ENCODE measurements at regions not wholly inside any gene's neighbourhood (a gene's known extent, or its start where the extent isn't known, plus 50 kb on each side); places are given as distances from the start of the nearest gene placed in this dataset.

DNA sequence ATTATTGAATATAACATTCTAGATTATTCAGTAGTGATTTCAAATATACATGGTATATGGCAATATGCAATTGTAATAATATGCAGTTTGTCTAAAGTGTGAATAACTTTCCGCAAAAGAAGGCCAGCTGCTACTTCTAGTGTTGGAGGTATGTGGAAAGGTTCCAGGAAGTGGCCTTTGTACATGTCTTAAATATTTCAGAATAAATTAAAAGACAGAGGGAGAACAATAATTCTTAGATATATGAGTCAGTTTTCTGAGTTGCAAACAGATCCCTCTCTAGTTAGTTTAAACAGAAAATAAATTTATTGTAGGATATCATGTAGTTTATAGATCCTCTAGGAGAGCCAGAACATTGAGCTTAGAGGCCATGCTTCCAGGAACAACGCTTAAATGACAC lies 210.8 kb upstream of the ELL2 start:
- TF ChIP-seq, protein P1, sequence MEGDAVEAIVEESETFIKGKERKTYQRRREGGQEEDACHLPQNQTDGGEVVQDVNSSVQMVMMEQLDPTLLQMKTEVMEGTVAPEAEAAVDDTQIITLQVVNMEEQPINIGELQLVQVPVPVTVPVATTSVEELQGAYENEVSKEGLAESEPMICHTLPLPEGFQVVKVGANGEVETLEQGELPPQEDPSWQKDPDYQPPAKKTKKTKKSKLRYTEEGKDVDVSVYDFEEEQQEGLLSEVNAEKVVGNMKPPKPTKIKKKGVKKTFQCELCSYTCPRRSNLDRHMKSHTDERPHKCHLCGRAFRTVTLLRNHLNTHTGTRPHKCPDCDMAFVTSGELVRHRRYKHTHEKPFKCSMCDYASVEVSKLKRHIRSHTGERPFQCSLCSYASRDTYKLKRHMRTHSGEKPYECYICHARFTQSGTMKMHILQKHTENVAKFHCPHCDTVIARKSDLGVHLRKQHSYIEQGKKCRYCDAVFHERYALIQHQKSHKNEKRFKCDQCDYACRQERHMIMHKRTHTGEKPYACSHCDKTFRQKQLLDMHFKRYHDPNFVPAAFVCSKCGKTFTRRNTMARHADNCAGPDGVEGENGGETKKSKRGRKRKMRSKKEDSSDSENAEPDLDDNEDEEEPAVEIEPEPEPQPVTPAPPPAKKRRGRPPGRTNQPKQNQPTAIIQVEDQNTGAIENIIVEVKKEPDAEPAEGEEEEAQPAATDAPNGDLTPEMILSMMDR (conservative IDR thresholded peaks at IDR 0.05): no peak
- no peak for TF ChIP-seq ZFX (IDR thresholded peaks at IDR 0.05)

Measured in C4-2B (cell line).